HEK293 (cell line): ENCODE measurements at regions not wholly inside any gene's neighbourhood (a gene's known extent, or its start where the extent isn't known, plus 50 kb on each side); places are given as distances from the start of the nearest gene placed in this dataset.

Source experiments
- ZBTB17 ChIP-seq: fragments of 450-650 bp; formaldehyde crosslinking; IDR thresholded peaks from 2 replicates; pipeline ENCODE4 v1.5.1; 2016; ENCODE audit warnings: missing biosample characterization, missing genetic modification characterization
- ZBTB21 ChIP-seq: fragments of 450-650 bp; formaldehyde crosslinking; IDR thresholded peaks from 2 replicates; pipeline ENCODE4 v1.5.1; 2017; ENCODE audit warnings: missing biosample characterization, missing genetic modification characterization
- ZEB2 ChIP-seq: fragments of 450-650 bp; formaldehyde crosslinking; IDR thresholded peaks from 2 replicates; pipeline ENCODE4 v1.5.1; 2016; ENCODE audit warnings: missing biosample characterization, missing genetic modification characterization
- ZFP3 ChIP-seq: fragments of 450-650 bp; formaldehyde crosslinking; IDR thresholded peaks from 2 replicates; pipeline ENCODE4 v1.5.1; 2016; ENCODE audit warnings: low read depth, missing biosample characterization, missing genetic modification characterization
- ZNF138 ChIP-seq: fragments of 450-650 bp; formaldehyde crosslinking; IDR thresholded peaks from 2 replicates; pipeline ENCODE4 v1.5.1; 2016; ENCODE audit warnings: missing biosample characterization, missing genetic modification characterization, borderline replicate concordance
- ZNF174 ChIP-seq: fragments of 450-650 bp; formaldehyde crosslinking; IDR thresholded peaks from 2 replicates; pipeline ENCODE4 v1.5.0; 2017; ENCODE audit warnings: missing biosample characterization, mild to moderate bottlenecking, missing genetic modification characterization
- ZNF292 ChIP-seq: fragments of 450-650 bp; formaldehyde crosslinking; IDR thresholded peaks from 2 replicates; pipeline ENCODE4 v1.5.1; 2016; ENCODE audit warnings: low read depth, missing biosample characterization, missing genetic modification characterization, borderline replicate concordance
- ZNF324 ChIP-seq: fragments of 450-650 bp; formaldehyde crosslinking; IDR thresholded peaks from 2 replicates; pipeline ENCODE4 v1.5.1; 2016; ENCODE audit warnings: missing biosample characterization, missing genetic modification characterization
- ZNF548 ChIP-seq: fragments of 450-650 bp; formaldehyde crosslinking; IDR thresholded peaks from 2 replicates; pipeline ENCODE4 v1.5.1; 2016; ENCODE audit warnings: missing biosample characterization, missing genetic modification characterization
- ZNF76 ChIP-seq: fragments of 450-650 bp; formaldehyde crosslinking; IDR thresholded peaks from 2 replicates; pipeline ENCODE4; 2016; ENCODE audit warnings: low read depth, missing biosample characterization, missing genetic modification characterization, borderline replicate concordance
- ZNF768 ChIP-seq: fragments of 450-650 bp; formaldehyde crosslinking; IDR thresholded peaks from 2 replicates; pipeline ENCODE4 v1.5.1; 2018; ENCODE audit warnings: missing biosample characterization, mild to moderate bottlenecking, missing genetic modification characterization
- TF ChIP-seq, protein P1 (sequence below): fragments of 450-650 bp; formaldehyde crosslinking; IDR thresholded peaks from 2 replicates; pipeline ENCODE4 v1.5.1; 2016; ENCODE audit warnings: missing biosample characterization, missing genetic modification characterization
- TF ChIP-seq, protein P2 (sequence below): IDR thresholded peaks from 2 replicates; pipeline ENCODE4 v1.6.1; 2011; ENCODE audit warnings: mild to moderate bottlenecking, low read depth, low read length, borderline replicate concordance
- TF ChIP-seq, protein P3 (sequence below): fragments of 450-650 bp; formaldehyde crosslinking; IDR thresholded peaks from 2 replicates; pipeline ENCODE4 v1.5.1; 2016; ENCODE audit warnings: missing biosample characterization, missing genetic modification characterization

DNA sequence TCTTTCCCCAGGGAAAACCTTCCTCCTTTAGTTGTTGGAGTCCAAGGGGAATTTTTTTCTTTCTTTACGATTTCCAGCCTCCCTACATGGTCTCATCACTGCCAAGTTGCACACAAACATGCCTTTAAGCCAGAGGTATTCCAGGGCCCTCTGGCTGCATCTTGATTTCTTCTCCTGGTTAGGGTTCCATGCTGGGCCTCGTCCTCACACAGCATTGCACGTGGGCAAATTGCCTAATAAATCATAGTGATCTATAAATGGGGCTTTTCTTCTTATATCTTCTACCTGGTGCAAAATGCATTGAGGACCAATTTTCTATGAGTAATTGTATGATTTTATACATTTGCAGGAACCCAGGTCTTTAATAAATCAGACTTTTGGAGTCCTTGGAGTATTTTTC is 284.2 kb downstream of the C7orf25 start:
- TF ChIP-seq ZNF324 (no peak), ZNF138 (tag by site-specific recombination) (no peak), ZNF174 (no peak), ZBTB21 (no peak), ZFP3 (tag by site-specific recombination) (no peak), ZBTB17 (no peak), ZNF548 (tag by site-specific recombination) (no peak), ZNF292 (tag by site-specific recombination) (no peak), ZEB2 (tag by site-specific recombination) (no peak), ZNF76 (tag by site-specific recombination) (no peak), ZNF768 (tag by site-specific recombination) (no peak)
- TF ChIP-seq, protein P1, sequence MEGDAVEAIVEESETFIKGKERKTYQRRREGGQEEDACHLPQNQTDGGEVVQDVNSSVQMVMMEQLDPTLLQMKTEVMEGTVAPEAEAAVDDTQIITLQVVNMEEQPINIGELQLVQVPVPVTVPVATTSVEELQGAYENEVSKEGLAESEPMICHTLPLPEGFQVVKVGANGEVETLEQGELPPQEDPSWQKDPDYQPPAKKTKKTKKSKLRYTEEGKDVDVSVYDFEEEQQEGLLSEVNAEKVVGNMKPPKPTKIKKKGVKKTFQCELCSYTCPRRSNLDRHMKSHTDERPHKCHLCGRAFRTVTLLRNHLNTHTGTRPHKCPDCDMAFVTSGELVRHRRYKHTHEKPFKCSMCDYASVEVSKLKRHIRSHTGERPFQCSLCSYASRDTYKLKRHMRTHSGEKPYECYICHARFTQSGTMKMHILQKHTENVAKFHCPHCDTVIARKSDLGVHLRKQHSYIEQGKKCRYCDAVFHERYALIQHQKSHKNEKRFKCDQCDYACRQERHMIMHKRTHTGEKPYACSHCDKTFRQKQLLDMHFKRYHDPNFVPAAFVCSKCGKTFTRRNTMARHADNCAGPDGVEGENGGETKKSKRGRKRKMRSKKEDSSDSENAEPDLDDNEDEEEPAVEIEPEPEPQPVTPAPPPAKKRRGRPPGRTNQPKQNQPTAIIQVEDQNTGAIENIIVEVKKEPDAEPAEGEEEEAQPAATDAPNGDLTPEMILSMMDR: no peak
- TF ChIP-seq, protein P2, sequence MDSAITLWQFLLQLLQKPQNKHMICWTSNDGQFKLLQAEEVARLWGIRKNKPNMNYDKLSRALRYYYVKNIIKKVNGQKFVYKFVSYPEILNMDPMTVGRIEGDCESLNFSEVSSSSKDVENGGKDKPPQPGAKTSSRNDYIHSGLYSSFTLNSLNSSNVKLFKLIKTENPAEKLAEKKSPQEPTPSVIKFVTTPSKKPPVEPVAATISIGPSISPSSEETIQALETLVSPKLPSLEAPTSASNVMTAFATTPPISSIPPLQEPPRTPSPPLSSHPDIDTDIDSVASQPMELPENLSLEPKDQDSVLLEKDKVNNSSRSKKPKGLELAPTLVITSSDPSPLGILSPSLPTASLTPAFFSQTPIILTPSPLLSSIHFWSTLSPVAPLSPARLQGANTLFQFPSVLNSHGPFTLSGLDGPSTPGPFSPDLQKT: no peak
- TF ChIP-seq, protein P3, sequence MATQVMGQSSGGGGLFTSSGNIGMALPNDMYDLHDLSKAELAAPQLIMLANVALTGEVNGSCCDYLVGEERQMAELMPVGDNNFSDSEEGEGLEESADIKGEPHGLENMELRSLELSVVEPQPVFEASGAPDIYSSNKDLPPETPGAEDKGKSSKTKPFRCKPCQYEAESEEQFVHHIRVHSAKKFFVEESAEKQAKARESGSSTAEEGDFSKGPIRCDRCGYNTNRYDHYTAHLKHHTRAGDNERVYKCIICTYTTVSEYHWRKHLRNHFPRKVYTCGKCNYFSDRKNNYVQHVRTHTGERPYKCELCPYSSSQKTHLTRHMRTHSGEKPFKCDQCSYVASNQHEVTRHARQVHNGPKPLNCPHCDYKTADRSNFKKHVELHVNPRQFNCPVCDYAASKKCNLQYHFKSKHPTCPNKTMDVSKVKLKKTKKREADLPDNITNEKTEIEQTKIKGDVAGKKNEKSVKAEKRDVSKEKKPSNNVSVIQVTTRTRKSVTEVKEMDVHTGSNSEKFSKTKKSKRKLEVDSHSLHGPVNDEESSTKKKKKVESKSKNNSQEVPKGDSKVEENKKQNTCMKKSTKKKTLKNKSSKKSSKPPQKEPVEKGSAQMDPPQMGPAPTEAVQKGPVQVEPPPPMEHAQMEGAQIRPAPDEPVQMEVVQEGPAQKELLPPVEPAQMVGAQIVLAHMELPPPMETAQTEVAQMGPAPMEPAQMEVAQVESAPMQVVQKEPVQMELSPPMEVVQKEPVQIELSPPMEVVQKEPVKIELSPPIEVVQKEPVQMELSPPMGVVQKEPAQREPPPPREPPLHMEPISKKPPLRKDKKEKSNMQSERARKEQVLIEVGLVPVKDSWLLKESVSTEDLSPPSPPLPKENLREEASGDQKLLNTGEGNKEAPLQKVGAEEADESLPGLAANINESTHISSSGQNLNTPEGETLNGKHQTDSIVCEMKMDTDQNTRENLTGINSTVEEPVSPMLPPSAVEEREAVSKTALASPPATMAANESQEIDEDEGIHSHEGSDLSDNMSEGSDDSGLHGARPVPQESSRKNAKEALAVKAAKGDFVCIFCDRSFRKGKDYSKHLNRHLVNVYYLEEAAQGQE (tag by site-specific recombination): no peak
